NCI-H524 treated with DMSO at 0.1 percent for 48 hours (cell line): ENCODE measurements at regions not wholly inside any gene's neighbourhood (a gene's known extent, or its start where the extent isn't known, plus 50 kb on each side); places are given as distances from the start of the nearest gene placed in this dataset.
A peak's percentile ranks its signal among the peaks of the same experiment; 100 is the strongest.

ENCODE experiments used
- DNase-seq: peaks from one replicate; lab custom pipeline; 2025; lab: John Stamatoyannopoulos, UW

DNA sequence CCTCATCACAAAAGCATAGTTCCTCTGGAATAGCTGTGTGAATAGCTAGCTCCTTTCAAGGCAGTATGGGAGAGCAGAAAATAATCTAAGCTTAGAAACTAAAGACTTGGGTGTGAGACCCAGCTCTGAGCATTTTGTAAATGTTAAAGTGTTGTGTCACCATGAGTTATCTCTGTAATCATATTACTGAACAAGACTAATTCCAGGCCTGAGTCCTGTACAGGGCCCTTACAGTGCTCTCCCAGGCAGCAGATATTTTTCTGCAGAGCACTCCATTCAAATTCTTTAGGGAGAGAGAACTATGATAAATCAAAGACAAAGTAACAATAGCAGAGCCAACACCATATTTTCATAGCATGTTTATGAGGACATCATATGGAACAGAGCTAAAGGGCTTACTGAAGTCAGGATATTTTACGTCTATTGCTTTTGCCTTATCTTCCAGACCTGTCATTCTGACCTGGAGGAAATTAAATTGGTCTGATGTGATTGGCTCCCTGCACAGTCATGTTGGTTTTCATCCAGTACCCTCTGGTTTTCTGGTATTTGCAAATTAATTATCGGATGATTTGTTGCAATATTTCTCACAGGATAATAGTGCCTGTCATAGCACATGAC lies 172.6 kb upstream of the PPP2R3A start:
- DNase-seq, result no peak

DNA sequence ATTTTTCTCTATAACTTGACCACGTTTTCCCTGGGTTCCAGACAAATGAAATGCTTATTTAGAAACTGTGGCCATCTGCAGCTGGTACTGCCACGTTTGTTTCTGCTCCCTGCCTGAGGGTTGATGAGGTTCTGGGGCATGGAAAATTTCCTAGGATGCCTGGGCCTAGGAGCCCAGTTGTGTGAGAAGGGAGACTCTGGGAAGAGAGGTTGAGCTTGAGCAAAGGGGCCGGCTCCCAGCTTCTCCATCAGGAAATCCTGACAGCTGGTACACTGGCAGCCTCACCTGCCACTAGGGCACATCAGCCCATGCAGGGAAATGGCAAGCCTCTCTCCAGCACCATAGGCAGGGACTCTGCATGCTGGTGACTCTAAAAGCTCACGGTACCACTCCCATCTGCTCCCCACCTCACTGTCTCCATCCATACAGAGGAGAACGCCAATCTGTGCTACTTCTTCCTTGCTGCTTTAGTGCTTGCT lies 165.4 kb upstream of the PPP2R3A start:
- no peak for DNase-seq

DNA sequence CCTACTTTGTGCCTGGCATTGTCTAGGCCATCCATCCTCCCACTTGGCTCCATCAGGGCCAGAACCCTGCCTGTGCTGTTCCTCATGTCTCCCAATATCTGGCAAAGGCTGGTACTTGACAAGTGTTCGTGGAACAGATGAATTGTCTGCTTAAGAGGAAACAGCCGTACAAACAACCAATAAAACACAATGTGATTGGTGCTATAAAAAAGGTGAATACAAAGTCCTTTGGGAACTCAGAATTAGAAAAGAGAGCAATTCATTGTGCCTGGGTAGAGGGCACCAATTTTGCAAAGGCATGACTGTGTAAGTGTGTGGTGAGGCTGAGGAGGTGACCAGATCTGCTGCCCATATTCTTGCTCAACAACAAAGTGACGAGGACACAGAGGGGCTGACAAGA lies 164.5 kb upstream of the PPP2R3A start:
- DNase-seq, result no peak

DNA sequence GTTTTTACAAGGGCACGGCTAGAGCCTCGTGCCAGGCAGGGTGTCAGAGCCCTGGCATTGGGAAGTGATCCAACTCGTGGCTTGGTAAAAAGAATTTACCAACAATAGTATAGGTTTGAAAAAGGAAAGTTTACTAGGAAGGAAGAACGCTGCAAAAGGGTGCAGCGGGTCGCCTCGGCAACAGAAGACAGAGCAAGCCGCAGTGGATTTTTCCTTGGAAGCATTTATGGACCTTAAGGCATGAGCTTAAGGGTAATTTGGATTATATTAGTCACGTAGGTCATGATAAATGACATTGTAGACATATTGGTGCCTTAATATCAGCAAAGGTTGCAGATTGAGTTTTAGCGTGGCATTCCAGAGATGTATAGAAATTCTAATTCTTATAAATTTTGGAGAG lies 163.4 kb upstream of the PPP2R3A start:
- DNase-seq, result no peak

DNA sequence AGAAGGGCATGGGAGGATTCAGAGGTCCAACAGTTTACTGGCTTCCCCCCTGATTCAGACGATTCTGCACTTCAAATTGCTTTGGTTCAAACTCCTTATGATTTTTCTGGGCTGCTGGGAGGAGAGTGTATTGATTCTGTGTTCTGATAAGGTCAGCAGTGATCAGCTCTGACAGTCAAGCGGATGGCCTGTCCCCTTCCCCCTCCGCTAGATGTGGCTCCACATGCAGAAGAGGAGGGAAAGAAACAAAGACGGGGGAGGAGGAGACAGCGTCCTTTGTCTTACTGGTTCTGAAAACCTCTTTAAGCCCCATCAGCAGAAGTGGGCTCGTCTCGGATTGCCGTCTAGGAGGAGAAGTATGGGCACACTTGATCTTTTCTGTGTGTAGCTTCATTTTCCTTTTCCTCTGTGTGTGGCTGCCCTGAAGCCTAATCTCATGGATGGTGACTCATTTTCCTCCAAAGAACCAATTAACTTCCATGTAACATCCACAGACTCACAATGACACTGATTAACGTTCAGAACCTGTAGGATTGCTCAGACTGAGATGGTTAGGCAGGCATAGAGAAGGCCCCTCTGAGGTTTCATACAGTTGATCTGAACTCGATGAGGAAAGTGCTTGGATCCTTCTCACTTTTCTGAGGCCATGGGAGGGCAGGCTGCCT lies 162.4 kb upstream of the PPP2R3A start:
- no peak for DNase-seq

DNA sequence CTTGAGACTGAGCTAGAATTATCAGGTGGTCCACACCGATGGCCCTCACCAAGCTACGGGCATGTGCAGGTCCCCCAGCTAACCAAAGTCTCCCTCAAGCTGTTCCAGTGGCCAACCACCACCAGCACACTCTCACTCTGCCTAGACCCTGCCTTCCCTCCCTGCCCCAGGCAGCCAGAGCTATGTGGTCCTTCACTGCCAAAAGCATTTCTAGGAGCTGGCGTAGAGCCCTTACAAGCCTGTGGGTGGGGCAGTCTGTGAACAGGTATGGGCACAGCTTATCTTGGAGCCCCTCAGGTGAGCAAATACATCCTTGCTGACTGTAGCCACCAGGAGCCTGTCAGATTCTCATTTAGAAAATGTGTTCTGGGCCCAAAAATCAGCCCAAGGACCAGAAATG lies 159.8 kb upstream of the PPP2R3A start:
- DNase-seq, result no peak

DNA sequence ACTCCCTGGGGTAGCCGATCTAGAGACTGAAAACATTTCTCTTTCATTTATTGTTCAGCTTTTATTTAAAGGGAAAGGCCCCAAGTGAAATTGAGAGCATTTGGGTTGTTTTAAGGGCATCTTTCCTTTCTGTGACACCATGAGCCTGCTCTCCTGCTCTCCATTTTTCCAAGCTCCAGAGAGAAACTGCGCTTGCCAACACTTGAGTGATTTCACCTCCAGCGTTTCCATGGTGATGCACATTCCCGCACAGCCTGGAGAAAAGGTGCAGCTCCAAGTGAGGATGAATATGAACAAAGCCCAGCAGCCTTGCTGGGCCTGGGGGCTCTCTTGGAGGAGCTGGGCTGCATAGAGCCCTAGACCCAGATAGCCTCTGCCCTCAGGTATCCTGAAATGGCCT lies 159.2 kb upstream of the PPP2R3A start:
- DNase-seq, result no peak

DNA sequence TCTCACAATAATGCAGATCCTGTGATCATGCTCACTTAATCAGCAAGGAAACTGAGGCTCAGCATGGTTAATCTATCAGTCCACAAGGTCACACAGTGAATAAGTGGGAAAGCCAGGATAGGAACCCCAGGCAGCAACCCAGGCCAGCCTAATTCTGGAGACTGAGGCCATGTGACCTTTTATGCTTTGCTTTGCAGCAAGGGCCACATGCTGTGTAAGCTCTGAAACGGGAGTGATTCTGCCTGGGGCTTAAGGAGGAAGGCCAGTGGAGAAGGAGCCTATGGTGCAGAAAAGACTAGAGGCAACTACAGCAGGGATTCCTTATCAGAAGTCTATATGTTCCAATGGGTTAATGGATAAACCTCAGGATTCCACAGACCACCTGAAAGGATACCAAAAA lies 157.6 kb upstream of the PPP2R3A start:
- no peak for DNase-seq

DNA sequence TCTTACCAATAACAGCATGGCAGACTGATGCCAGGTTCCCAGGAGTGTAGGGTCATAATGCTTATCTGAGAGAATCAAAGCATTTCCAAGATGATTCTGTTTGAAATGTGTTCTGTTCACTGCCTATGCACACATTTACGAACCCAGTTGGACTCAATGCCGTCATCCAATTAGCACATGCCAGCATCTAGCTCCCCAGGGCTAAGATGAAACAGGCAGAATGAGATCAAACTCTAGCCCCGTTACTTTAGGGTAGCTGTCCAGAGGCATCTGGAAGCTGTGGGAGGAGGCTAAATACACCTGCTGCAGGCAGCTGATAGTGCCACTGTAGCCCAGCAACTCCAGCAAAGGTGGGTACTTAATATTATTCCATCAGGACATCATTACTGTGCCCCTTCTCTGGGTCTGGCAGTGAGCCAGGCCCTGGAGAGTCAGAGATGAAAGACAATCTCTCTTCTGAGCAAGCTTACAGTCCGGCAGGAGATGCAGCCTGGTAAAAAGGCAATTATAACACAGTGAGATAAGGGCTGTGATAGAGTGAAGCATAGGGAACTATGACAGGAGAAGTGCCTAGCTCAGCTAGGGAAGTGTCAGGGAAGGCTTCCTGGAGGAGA lies 156.4 kb upstream of the PPP2R3A start:
- no peak for DNase-seq

DNA sequence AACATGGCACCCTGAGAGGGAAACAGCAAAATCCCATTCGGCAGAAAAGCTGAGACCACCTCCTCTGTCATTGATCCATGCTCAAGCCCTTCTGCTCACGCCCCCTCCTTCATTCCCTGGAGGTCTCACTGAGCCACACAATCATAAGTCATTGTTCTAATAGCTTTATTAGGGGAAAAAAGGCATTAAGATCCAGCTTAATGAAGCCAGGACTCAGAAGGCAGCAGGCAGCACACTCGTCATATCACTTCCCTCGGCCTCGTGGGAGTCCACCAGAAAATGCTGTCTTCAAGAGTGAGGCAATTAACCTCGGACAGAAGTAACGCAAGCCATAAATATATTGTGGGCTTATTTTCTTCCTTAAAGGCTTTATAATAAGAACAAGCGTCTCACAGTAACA lies 153.9 kb upstream of the PPP2R3A start:
- no peak for DNase-seq

DNA sequence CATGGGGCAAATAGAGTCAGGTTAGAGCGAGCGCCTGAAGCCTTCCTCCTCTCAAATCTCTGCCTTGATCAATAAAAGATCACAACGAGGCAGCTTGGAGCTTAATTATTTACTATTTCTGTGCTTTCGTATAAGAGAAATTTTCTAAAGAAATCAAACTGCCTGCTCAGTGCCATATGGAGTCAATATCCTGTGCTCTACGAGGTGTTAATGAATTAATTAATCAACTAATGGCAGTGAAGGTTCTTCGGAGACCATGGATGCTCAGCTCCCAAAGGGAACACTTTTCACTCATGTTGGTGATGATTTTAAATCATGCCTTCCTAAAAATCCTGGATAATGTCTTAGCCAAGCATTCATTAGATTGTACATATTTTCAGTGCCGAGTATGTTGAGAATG lies 153.5 kb upstream of the PPP2R3A start:
- no peak for DNase-seq

DNA sequence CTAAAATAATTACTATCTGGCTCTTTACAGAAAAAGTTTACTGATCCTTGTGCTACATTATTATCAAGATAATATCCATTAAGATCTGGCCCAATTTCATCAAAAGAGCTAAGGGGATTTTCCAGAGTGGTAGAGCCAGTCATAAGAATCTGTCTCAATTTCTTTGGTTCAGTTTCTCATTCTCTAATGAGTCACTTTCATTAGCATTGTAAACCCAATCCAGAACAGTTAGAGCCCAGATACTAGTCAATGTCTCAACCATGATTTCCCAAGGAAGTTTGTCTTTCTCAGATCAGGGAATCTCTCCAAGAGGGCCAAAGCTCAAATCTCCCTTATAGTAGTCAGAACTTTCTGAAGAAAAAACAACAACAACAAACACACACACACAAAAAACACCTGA lies 131.1 kb upstream of the PPP2R3A start:
- no peak for DNase-seq

DNA sequence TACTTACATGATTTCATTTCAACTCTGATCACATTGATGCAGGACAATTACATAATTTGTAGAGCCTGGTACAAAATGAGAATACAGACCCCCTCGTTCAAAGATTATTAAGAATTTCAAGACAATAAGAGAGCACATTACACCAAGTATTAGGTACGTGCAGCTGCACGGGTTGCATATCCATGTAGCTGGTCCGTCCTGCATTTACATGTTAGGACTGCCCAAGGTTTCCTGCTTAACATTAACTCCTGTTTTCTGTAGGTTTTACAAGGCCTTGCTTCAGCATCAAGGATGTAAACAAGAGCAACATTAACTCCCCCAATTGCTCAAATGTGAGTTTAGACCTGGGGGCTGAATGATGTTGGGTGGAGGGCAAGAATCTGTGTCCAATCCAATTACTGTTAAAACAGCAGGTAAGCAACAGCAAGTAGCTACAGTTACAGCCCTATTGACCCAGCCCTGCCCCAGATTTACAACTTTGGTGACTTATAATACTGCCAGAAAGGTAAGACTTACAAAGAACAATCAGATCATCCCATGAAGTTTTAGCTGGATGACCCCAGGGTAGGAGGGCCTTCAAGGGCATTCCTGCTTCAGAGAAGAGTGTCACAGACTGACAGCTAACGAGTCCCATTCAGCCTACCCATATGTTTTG lies 127.4 kb upstream of the PPP2R3A start:
- no peak for DNase-seq

DNA sequence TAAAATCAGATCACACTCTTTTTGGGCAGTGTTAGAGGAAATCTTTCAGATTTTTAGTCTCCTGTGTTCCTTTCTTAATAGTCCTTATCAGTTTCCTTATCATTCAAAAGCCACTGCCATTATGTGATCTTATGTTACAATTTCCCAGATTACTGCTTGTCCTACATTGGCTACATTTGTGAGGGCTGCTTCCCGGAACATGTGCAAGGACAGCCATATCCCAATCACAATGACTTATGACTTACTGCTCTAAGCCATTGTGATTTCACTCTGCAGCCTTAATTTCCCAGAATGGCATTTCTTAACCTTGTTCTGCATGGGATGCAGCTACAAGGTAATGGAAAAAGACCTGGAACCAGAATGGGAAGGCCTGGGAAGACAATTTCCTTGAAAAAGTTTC lies 125.1 kb upstream of the PPP2R3A start:
- DNase-seq, result no peak

DNA sequence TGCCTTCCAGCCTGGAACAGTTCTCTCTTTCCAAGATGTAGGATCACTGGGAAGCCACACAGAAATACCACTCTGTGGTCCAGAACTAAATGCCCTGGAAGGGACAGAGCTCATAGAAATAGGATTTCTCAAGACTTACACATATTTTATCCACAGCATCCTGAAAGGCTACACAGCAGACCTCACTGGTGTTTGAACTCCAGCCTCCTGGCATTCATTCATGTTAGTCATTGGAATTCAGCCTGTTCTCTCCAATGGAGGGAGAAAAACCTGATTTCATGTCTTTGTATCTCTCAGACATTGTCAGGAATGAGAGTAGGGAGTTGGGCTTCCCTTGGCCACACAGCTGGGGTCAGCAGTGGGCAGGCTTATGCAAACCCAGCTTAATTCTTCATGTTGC lies 121.1 kb upstream of the PPP2R3A start:
- no peak for DNase-seq

DNA sequence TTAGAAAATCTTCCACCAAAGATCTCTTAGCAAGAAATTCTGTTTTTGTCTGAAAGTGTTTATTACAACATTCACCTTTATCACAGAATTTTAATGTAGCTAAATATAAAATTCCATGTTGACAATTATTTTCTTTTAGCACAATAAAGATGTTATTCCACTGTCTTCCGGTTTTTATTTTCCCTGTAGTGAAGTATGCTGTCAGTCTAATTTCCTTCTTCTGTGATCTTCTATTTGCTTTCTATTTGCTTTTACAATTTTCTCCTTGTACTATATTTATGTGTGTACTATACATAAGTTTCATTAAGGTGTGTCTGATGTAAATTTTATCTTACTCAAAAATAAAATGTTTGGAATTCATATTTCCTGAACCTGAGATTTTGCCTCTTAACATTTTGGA lies 117.5 kb upstream of the PPP2R3A start:
- no peak for DNase-seq

DNA sequence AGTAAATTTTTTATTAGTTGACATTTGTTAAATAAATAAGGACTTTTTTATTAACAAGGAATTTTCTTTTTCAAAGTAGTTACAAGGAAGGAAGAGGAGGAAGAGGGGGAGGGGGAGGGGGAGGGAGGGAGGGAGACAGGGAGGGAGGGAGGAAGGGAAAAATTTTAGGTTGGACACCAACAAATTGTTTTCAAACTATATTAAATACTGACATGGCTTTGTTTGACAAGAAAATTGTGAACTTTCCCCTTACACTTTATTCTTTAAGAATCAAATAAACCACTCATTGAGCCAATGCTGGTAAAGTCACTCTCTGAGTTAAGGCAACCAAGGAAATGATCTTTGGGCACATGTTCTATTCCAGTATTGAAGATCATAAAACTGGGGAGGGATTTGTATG lies 115.7 kb upstream of the PPP2R3A start:
- DNase-seq, result no peak

DNA sequence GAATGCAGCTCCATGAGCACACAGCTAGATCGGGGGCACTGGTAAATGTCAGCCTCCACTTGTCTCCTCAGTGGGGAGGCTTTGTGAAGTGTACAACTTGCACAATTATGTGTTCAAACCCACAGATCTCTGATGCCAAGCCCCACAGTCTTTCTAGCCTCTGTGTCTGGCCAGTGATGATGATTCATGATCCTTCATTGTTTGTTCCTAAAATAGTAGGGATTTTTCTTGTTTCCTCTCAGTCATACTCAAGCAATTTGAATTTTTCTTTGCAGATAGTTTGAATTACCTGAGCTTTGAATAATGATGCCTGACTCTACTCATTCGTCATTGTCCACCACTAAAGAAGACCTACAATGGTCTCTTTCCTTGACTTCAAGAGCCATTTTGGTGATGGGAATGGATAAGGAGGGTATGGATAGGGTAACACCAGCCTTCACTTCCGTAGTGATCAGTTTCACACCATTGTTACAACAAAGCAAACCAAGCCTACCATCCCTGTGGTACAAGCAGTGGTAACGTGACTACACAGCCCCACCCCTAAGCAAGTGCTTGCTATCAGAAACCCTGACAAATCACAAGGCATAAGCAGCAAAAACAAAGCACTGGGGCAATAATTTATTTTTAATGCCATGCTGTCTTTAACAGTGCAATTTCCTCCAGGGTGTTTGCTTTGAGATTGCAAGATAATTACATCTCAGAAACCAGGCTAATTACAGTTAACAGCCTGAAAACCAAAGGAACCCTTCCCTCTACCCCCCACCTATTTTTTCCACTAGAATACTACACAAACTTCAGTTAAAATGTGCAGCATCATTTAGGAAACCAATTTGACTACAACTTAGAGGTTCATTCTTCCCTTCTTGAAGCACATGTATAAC lies 114.1 kb upstream of the PPP2R3A start:
- no peak for DNase-seq

DNA sequence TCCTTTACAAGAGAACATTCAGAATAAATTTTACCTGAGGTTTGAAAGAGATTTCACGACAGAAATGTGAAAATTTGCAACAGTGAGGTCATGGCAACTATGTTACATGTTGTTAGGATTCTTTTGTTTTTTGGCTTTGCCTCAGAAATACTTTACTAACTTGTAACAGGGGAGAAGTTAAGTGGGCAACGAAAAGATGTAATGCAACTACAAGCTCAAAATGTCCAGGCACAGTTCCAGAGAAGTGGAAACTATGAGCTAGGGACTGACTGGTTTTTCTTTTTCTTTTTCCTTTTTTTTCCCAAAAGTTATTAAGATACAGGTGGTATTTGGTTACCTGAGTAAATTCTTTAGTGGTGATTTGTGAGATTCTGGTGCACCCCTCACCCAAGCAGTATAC lies 111.5 kb upstream of the PPP2R3A start:
- no peak for DNase-seq

DNA sequence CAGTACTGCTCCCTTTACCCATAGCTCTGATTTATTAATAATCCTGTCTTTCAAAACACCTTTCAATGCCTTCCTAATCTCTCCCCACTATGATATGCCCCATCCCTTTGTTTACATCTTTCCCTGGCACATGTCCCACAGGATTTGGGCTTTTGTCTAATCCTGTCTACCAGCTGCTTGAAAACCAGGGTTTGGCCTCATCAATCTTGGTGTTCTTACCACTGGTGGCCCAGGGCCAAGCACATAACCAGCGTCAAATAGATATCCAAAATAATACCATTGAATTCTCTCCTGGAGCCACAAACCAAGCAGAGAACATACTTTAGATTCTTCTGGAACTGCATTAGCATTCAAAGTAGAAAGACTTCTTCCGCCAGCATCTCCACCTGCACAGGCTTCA lies 104.8 kb upstream of the PPP2R3A start:
- peak; percentile 12 for DNase-seq

DNA sequence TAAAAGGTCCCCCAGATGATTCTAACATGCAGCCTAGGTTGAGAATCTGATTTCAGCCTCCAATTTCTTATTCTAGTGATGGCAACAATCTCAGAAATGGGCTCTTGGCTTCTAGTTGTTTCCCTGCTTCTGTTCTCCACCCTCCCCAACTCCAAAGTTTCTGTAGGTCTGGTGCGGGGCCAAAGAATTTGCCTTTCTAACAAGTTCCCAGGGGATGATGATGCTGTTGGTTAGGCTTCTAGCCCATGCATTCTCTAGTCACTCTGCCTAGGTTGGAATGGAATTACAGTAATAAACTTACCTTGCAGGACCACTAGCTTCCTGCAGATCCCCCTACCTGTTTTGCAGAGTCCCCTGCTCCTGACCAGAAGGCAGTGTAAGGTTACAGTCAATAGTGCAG lies 103.2 kb upstream of the PPP2R3A start:
- DNase-seq, result no peak

DNA sequence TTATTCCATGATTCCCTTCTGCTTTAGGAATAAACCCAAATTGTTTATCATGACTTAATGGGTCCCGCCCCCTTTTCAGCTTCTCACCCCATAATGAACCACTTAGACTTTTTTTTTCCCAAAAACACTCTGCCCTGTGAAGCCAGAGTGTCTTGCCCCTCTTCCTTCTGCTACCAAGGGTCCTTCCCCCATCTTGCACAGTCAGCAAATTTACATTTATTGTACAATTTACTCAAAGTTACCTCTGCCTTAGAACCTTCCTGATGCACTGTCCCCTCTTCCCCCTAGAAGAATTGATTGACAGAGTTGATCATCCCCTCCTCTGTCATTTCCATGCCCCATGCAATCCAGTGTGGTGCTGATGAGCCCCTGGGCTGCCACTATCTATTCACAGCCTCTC lies 101.5 kb upstream of the PPP2R3A start:
- DNase-seq, result no peak
